Right lobe of liver (tissue), 6 donors: ENCODE measurements at regions not wholly inside any gene's neighbourhood (a gene's known extent, or its start where the extent isn't known, plus 50 kb on each side); places are given as distances from the start of the nearest gene placed in this dataset.

Experiments
- ATAC-seq, 4 donors: fragments of 200-7000 bp; cut with Tn5 transposase; one replicate each; pipeline ENCODE4 v1.9.1; 2020; ENCODE audit warnings: mild to moderate bottlenecking in 4 of 4, moderate library complexity in 4 of 4
- DNase-seq, 3 donors: peaks; one replicate each; pipeline ENCODE4 v3.0.0-alpha.2; 2020
- H3K27ac ChIP-seq, 3 donors: fragments of 200-600 bp; one replicate each; pipeline ENCODE4 v1.8.0; 2022
- H3K27me3 ChIP-seq, 2 donors: fragments of 200-600 bp; one replicate each; pipeline ENCODE4 v1.8.0; 2022
- H3K36me3 ChIP-seq, 4 donors: fragments of 200-600 bp; sonication (generic) in 1 of 4; one replicate each; pipeline versions ENCODE4 v1.5.1 to v1.8.0; 2017 to 2022; ENCODE audit warnings: control low read depth in 1 of 4
- H3K4me1 ChIP-seq, 4 donors: fragments of 200-600 bp; sonication (generic) in 1 of 4; one replicate each; pipeline versions ENCODE4 v1.5.1 to v1.8.0; 2017 to 2022; ENCODE audit warnings: control low read depth in 1 of 4
- H3K4me3 ChIP-seq, 3 donors: fragments of 200-600 bp; one replicate each; pipeline ENCODE4 v1.8.0; 2022
- H3K9me3 ChIP-seq, 4 donors: fragments of 200-600 bp; sonication (generic) in 1 of 4; one replicate each; pipeline versions ENCODE4 v1.5.1 to v1.8.0; 2017 to 2022; ENCODE audit warnings: control low read depth in 1 of 4
- POLR2A ChIP-seq: fragments of 450-650 bp; IDR thresholded peaks from one replicate; pipeline ENCODE4 v1.6.1; 2017; ENCODE audit warnings: antibody characterized with exemption, mild to moderate bottlenecking
- WGBS: methylation state at CpG from one replicate; pipeline ENCODE4 v1.1.6; 2018; ENCODE audit warnings: low coverage, low lambda C conversion rate; ENCODE audit not compliant: insufficient coverage; ENCODE audit errors: missing lambda C conversion rate; 5-methylcytosine and 5-hydroxymethylcytosine counted together
- intact Hi-C, 2 donors: fragments of 100-400 bp; cut with DNase I; formaldehyde crosslinking; loops; one replicate each; pipeline versions ENCODE4 v1.11.2 to v1.14.1; 2022
- TF ChIP-seq, protein P1 (sequence below), 4 donors: fragments of 200-600 bp in 3 of 4; fragments of 450-650 bp in 1 of 4; IDR thresholded peaks; one replicate each; pipeline versions ENCODE4 v1.5.1 to v1.8.0; 2016 to 2022; ENCODE audit warnings: antibody characterized with exemption in 4 of 4, mild to moderate bottlenecking in 2 of 4
- donor health status: DM: no; HTN: yes; CAD: no.
- donor health status: DM: no; HTN: no; CAD: no.
- donor health status: DM: no; HTN: no; CAD: no.
- donor health status: DM: no; HTN: yes; CAD: no.
- donor health status: DM: no; HTN: yes; CAD: no.

DNA sequence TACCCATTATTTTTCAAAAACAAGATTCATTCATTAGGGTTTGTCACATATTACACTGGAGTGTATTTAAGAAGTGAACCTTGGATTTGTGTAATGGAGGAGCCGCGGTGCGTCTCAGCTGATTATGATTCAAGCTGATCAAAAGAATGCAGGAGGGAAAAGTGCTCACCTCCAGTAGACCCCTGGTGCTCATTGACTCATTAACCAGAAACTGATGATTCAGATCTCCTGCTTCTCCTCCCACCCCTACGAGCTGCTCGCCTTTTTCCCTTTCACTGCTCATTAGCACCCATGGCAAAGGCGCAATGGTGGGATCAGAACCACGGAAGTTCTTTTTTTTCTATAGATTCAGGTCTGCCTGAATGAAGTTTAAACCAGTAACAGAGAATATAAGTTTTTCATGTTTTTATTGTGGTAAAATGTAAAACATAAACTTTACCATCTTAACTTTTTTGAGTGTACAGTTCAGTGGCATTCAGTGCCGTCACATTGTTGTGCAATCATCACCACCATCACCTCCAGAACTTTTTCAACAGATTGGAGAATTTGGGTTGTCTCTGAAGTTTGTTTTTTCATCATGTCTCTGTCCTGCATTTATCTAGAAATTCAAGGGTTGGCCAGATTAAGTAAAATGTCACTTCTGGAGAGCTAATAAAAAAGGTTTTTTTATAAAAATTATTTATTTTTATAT, 101.6 kb downstream of the LINC00237 start:
- DNase-seq = no peak
- WGBS = 61% methylated on average over 8 of the region's 8 CpGs
- TF ChIP-seq, protein P1, sequence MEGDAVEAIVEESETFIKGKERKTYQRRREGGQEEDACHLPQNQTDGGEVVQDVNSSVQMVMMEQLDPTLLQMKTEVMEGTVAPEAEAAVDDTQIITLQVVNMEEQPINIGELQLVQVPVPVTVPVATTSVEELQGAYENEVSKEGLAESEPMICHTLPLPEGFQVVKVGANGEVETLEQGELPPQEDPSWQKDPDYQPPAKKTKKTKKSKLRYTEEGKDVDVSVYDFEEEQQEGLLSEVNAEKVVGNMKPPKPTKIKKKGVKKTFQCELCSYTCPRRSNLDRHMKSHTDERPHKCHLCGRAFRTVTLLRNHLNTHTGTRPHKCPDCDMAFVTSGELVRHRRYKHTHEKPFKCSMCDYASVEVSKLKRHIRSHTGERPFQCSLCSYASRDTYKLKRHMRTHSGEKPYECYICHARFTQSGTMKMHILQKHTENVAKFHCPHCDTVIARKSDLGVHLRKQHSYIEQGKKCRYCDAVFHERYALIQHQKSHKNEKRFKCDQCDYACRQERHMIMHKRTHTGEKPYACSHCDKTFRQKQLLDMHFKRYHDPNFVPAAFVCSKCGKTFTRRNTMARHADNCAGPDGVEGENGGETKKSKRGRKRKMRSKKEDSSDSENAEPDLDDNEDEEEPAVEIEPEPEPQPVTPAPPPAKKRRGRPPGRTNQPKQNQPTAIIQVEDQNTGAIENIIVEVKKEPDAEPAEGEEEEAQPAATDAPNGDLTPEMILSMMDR (IDR thresholded peaks at IDR 0.05) = no peak
- no peak for TF ChIP-seq POLR2A
- intact Hi-C loops = no loop called here
- no peak for ATAC-seq
- H3K4me1 ChIP-seq = no peaks in the 10 kb centered on the region
- H3K9me3 ChIP-seq = no peaks in the 10 kb centered on the region
- H3K27me3 ChIP-seq = no peaks in the 10 kb centered on the region
- H3K4me3 ChIP-seq = no peak overlapping the region
- no peak overlapping the region for H3K27ac ChIP-seq
- no peaks in the 10 kb centered on the region for H3K36me3 ChIP-seq

DNA sequence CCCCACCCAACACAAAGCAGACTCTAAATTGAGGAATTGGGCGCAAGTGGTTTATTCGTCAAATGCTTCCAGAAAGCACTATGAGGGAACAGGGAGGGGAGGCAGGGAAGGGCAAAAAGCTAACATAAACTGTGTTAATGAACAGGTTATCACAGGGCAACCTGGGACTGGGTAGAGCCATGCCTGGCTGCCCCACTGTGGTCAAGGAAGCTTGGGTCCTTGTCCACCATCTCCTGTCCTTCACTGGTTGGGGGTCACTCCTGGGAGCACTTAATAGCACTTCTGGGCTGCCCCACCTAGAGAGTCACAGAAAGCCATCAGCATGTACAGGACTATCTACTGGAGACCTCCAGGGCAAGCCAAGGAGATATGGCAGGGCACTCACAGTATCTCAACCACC, 102.3 kb downstream of the LINC00237 start:
- whole genome bisulfite sequencing = 100% methylated on average over 2 of the region's 2 CpGs
- Histone ChIP-seq H3K36me3 (no peaks in the 10 kb centered on the region), H3K4me3 (no peak overlapping the region), H3K9me3 (no peaks in the 10 kb centered on the region), H3K4me1 (no peaks in the 10 kb centered on the region), H3K27ac (no peak overlapping the region), H3K27me3 (no peaks in the 10 kb centered on the region)
- intact Hi-C loops = no loop called here
- TF ChIP-seq, protein P1 (IDR thresholded peaks at IDR 0.05) = no peak
- no peak for TF ChIP-seq POLR2A
- no peak for ATAC-seq
- no peak for DNase-seq

DNA sequence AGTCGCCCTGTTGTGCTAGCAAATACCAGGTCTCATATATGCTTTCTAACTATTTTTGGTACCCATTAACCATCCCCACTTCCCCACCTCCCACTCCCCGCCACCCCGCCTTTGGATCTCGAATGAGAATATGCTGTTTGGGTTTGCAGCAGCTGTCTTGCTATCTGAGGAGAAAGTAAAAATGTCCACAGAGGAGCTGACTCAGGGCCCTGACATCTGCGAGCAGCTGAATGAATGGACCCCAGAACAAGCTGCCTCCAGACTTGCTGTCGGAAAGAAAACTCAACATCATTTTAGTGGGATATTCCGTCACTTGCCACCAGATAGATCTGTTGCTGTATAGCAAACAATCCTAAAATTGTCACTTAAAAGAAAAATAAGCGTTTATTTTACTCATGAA, 103.7 kb downstream of the LINC00237 start:
- TF ChIP-seq POLR2A = no peak
- TF ChIP-seq, protein P1 (IDR thresholded peaks at IDR 0.05) = no peak
- H3K27me3 ChIP-seq = no peaks in the 10 kb centered on the region
- ATAC-seq (no peak), DNase-seq (no peak)
- no peaks in the 10 kb centered on the region for H3K9me3 ChIP-seq
- no peaks in the 10 kb centered on the region for H3K36me3 ChIP-seq
- H3K27ac ChIP-seq = no peak overlapping the region
- WGBS = 53% methylated on average over 8 of the region's 8 CpGs
- intact Hi-C loops = no loop called here
- H3K4me3 ChIP-seq = no peak overlapping the region
- H3K4me1 ChIP-seq = no peaks in the 10 kb centered on the region

DNA sequence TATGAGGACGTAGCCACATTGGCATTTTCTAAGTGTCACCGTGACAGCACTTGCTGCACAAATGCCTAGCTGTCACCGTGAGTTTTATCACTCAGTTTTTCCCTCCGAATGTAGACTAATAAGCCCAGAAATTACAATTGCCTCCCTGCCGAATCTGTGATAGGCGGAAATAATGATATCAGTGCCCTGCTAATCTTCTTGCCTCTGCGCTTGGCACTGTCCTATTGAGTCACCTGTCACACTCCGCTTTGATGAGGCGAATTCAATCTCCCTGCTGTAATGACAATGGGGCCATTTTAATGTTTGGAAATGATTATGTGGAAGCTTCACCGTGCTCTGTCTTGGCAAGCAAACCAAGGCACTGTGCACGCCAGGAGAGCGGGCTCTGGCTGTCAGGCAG, 112.8 kb downstream of the LINC00237 start:
- ATAC-seq (no peak), DNase-seq (no peak)
- Histone ChIP-seq H3K36me3 (no peaks in the 10 kb centered on the region), H3K27me3 (no peaks in the 10 kb centered on the region), H3K27ac (no peak overlapping the region), H3K9me3 (no peaks in the 10 kb centered on the region), H3K4me1 (no peaks in the 10 kb centered on the region), H3K4me3 (no peak overlapping the region)
- intact Hi-C loops = no loop called here
- TF ChIP-seq, protein P1 (IDR thresholded peaks at IDR 0.05) = no peak
- no peak for TF ChIP-seq POLR2A
- 65% methylated on average over 11 of the region's 12 CpGs for WGBS
